Ishikawa (cell line): ENCODE measurements at regions not wholly inside any gene's neighbourhood (a gene's known extent, or its start where the extent isn't known, plus 50 kb on each side); places are given as distances from the start of the nearest gene placed in this dataset.

ENCODE experiments used
- CEBPB ChIP-seq: IDR thresholded peaks from 2 replicates; pipeline ENCODE4 v1.6.1; 2012
- CREB1 ChIP-seq: IDR thresholded peaks from 2 replicates; pipeline ENCODE4 v1.6.1; 2012; ENCODE audit warnings: low read depth
- EGR1 ChIP-seq: IDR thresholded peaks from 2 replicates; pipeline ENCODE4 v1.6.1; 2012
- EP300 ChIP-seq: IDR thresholded peaks from 2 replicates; pipeline ENCODE4 v1.6.1; 2012; ENCODE audit warnings: borderline replicate concordance
- FOXM1 ChIP-seq: IDR thresholded peaks from 2 replicates; pipeline ENCODE4 v1.6.1; 2012; ENCODE audit warnings: low read depth, borderline replicate concordance
- MAX ChIP-seq: IDR thresholded peaks from 2 replicates; pipeline ENCODE4 v1.6.1; 2012
- NFIC ChIP-seq: IDR thresholded peaks from 2 replicates; pipeline ENCODE4 v1.6.1; 2012
- RAD21 ChIP-seq: IDR thresholded peaks from 2 replicates; pipeline ENCODE4 v1.6.1; 2012; ENCODE audit warnings: low read depth
- REST ChIP-seq: IDR thresholded peaks from 2 replicates; pipeline ENCODE4 v1.6.1; 2012; ENCODE audit warnings: low read depth, mild to moderate bottlenecking
- TAF1 ChIP-seq: IDR thresholded peaks from 2 replicates; pipeline ENCODE4 v1.6.1; 2012; ENCODE audit warnings: low read depth, mild to moderate bottlenecking
- TCF12 ChIP-seq: IDR thresholded peaks from 2 replicates; pipeline ENCODE4 v1.6.1; 2012; ENCODE audit warnings: low read depth
- TEAD4 ChIP-seq: IDR thresholded peaks from 2 replicates; pipeline ENCODE4 v1.6.1; 2012
- USF1 ChIP-seq: IDR thresholded peaks from 2 replicates; pipeline ENCODE4 v1.6.1; 2012
- YY1 ChIP-seq: IDR thresholded peaks from 2 replicates; pipeline ENCODE4 v1.6.1; 2012; ENCODE audit warnings: low read depth
- ZBTB7A ChIP-seq: IDR thresholded peaks from 2 replicates; pipeline ENCODE4 v1.6.1; 2012; ENCODE audit warnings: low read depth

GRCh38 chr2:12074845-12075217, 328.4 kb downstream of the LPIN1 start:
- TF ChIP-seq CREB1: no peak
- TF ChIP-seq USF1: no peak
- no peak for TF ChIP-seq ZBTB7A
- no peak for TF ChIP-seq YY1
- no peak for TF ChIP-seq RAD21
- TF ChIP-seq TCF12: no peak

- TF ChIP-seq FOXM1 (no peak), TEAD4 (no peak), REST (no peak), MAX (no peak), EGR1 (no peak), USF1 (no peak), TCF12 (no peak), NFIC (no peak), RAD21 (no peak), TAF1 (no peak), CREB1 (no peak)
These were observed 329.2 kb downstream of the LPIN1 start for GRCh38 chr2:12075603-12076002.

- no peak for TF ChIP-seq TCF12
- TF ChIP-seq MAX: no peak
- 0 out of 2 replicates have a peak, but pooled peaks have one; percentile 18 for TF ChIP-seq NFIC
These were observed 330.4 kb downstream of the LPIN1 start for GRCh38 chr2:12076810-12077209.

- TF ChIP-seq REST: no peak
- no peak for TF ChIP-seq FOXM1
These were observed 333.9 kb downstream of the LPIN1 start for GRCh38 chr2:12080360-12080759.

- TF ChIP-seq CREB1 (no peak), USF1 (no peak), NFIC (no peak), YY1 (no peak), EGR1 (no peak), TAF1 (no peak), FOXM1 (no peak), CEBPB (no peak), TCF12 (no peak), EP300 (no peak), ZBTB7A (no peak), MAX (no peak), TEAD4 (no peak), REST (no peak), RAD21 (no peak)
These were observed 335.2 kb downstream of the LPIN1 start for GRCh38 chr2:12081481-12082210.
